ENCODE measurements at regions not wholly inside any gene's neighbourhood (a gene's known extent, or its start where the extent isn't known, plus 50 kb on each side); places are given as distances from the start of the nearest gene placed in this dataset.

- no peaks in the 10 kb centered on the region for H3K4me1 ChIP-seq (replicated peaks in 1 of 4; ENCODE audit: control insufficient read depth in 3 of 4, insufficient read depth in 4 of 4, low read length in 3 of 4)
- no peak overlapping the region for H3K14ac ChIP-seq (ENCODE audit: insufficient read length)
- POLR2A ChIA-PET (ENCODE audit: partially characterized antibody) = interaction anchor here (0.6 kb wide), 1 partner anchor 9 kb away, joined by 3 read pairs; no protein-coding TSS in a partner anchor
- no peak overlapping the region for H2AFZ ChIP-seq (ENCODE audit: low read length)
- no peak overlapping the region for H2AK5ac ChIP-seq (ENCODE audit: low read depth, low read length)
- no peak overlapping the region for H2BK20ac ChIP-seq (ENCODE audit: low read length)
- no peak overlapping the region for H2BK5ac ChIP-seq (ENCODE audit: low read depth, low read length)
- no peaks in the 10 kb centered on the region for H4K20me1 ChIP-seq (replicated peaks in 1 of 2; ENCODE audit: control insufficient read depth in 1 of 2, insufficient read depth in 2 of 2, low read length in 2 of 2)
- H3K56ac ChIP-seq (replicated peaks; ENCODE audit: insufficient read length, low read depth, low read length) = no peak overlapping the region
- no peak overlapping the region for H3K23ac ChIP-seq (ENCODE audit: insufficient read length)
- no peaks in the 10 kb centered on the region for H3K79me2 ChIP-seq (ENCODE audit: control insufficient read depth in 1 of 2, insufficient read depth in 2 of 2, low read length in 2 of 2)
- H4K8ac ChIP-seq (ENCODE audit: extremely low read depth, insufficient read depth, low read length) = no peak overlapping the region
- FAIRE-seq (no peak), DNase-seq (ENCODE audit: low read depth in 1 of 2, low spot score in 2 of 2) (no peak)
- no peak overlapping the region for H2BK12ac ChIP-seq (ENCODE audit: low read depth, low read length)
- H3K18ac ChIP-seq (ENCODE audit: extremely low read depth, low read length) = no peak overlapping the region
- H3K4me3 ChIP-seq (ENCODE audit: extremely low read depth in 1 of 4, insufficient read depth in 2 of 4, low read depth in 3 of 4, low read length in 4 of 4) = no peak overlapping the region
- no peaks in the 10 kb centered on the region for H3K79me1 ChIP-seq (ENCODE audit: low read depth, low read length)
- no peaks in the 10 kb centered on the region for H3K9me3 ChIP-seq (ENCODE audit: insufficient read depth in 2 of 2, low read depth in 1 of 2, low read length in 1 of 2)
- no peak overlapping the region for H3K9ac ChIP-seq (replicated peaks in 1 of 4; ENCODE audit: extremely low read depth in 1 of 4, low read depth in 3 of 4, low read length in 3 of 4)
- H3K36me3 ChIP-seq (ENCODE audit: control insufficient read depth in 2 of 4, insufficient read depth in 4 of 4, low read length in 3 of 4) = no peaks in the 10 kb centered on the region
- no peak overlapping the region for H2BK15ac ChIP-seq (ENCODE audit: low read length)
- H3K4me2 ChIP-seq (ENCODE audit: insufficient read depth in 1 of 2, low read depth in 2 of 2, low read length in 2 of 2) = no peak overlapping the region
- CTCF ChIA-PET (ENCODE audit: partially characterized antibody) = no interaction called here
- no peak overlapping the region for H3K27ac ChIP-seq (ENCODE audit: low read depth, low read length)
- no peak overlapping the region for H4K91ac ChIP-seq (replicated peaks; ENCODE audit: insufficient read length, low read length)
- 95% methylated on average over 1 of the region's 1 CpG; no CpG with 5 or more reads in 1 of the 2 experiments for WGBS, 2 experiments (ENCODE audit: extremely low coverage in 1 of 2, insufficient coverage in 1 of 2, insufficient read length in 1 of 2, insufficient replicate concordance in 2 of 2, low coverage in 1 of 2, low lambda C conversion rate in 2 of 2, missing lambda C conversion rate in 1 of 2)
- H3K4ac ChIP-seq (replicated peaks; ENCODE audit: insufficient read length, low read depth, low read length) = no peak overlapping the region
- H3K27me3 ChIP-seq (replicated peaks in 1 of 4; ENCODE audit: control insufficient read depth in 3 of 4, extremely low read depth in 1 of 4, insufficient read depth in 3 of 4, low read length in 3 of 4) = no peaks in the 10 kb centered on the region
- TF ChIP-seq POLR2AphosphoS5 (IDR thresholded peaks at IDR 0.05; ENCODE audit: low read depth, low read length) (no peak), CREB1 (IDR thresholded peaks at IDR 0.05) (no peak), EP300 (IDR thresholded peaks at IDR 0.05; ENCODE audit: borderline replicate concordance in 1 of 2, low read depth in 2 of 2, low read length in 2 of 2) (no peak), ASH2L (IDR thresholded peaks at IDR 0.05; ENCODE audit: low read length) (no peak), SIX5 (IDR thresholded peaks at IDR 0.05; ENCODE audit: low read depth, low read length) (no peak), KDM1A (IDR thresholded peaks at IDR 0.05; ENCODE audit: borderline replicate concordance, low read length) (no peak), GABPA (IDR thresholded peaks at IDR 0.05; ENCODE audit: borderline replicate concordance, insufficient read depth, low read length) (no peak), TBP (IDR thresholded peaks at IDR 0.05; ENCODE audit: low read depth, low read length) (no peak), RXRA (IDR thresholded peaks at IDR 0.05; ENCODE audit: insufficient read depth, low read depth, low read length) (no peak), RFX5 (IDR thresholded peaks at IDR 0.05; ENCODE audit: borderline replicate concordance, low read depth, low read length) (no peak), CBX8 (IDR thresholded peaks at IDR 0.05; ENCODE audit: borderline replicate concordance, low read depth, low read length) (no peak), HDAC2 (IDR thresholded peaks at IDR 0.05; ENCODE audit: borderline replicate concordance in 1 of 2, low read depth in 2 of 2, low read length in 2 of 2) (no peak), BACH1 (IDR thresholded peaks at IDR 0.05; ENCODE audit: low read length) (no peak), FOSL1 (IDR thresholded peaks at IDR 0.05; ENCODE audit: insufficient read depth, low read depth, low read length) (no peak), RBBP5 (IDR thresholded peaks at IDR 0.05; ENCODE audit: borderline replicate concordance, low read depth, low read length) (no peak)
- no peak overlapping the region for H4K5ac ChIP-seq (ENCODE audit: insufficient read length, low read depth, low read length)
- H3K23me2 ChIP-seq (ENCODE audit: low read depth, low read length) = no peaks in the 10 kb centered on the region
- H2BK120ac ChIP-seq (replicated peaks; ENCODE audit: low read depth, low read length) = no peak overlapping the region
Measured at GRCh38 chr9:87226896-87227295, 270.8 kb upstream of the DAPK1 start.
